D721Med (cell line): ENCODE measurements at regions not wholly inside any gene's neighbourhood (a gene's known extent, or its start where the extent isn't known, plus 50 kb on each side); places are given as distances from the start of the nearest gene placed in this dataset.
"Not testable (repeated sequence)": the region's sequence is repeated elsewhere in the genome, so short reads cannot be mapped to it uniquely, and the experiment has no call there.

Source experiments
- DNase-seq: peaks from one replicate; pipeline ENCODE4 v3.0.0; 2011; ENCODE audit warnings: low spot score; ENCODE audit not compliant: insufficient read length
- FAIRE-seq: peaks from 2 replicates; lab custom pipeline; 2011; peaks lifted over from hg19 to GRCh38; lab: Jason Lieb, UNC
- CTCF ChIP-seq: IDR thresholded peaks from 2 replicates; pipeline ENCODE4 v1.5.1; 2012; ENCODE audit warnings: mild to moderate bottlenecking, control low read depth; ENCODE audit not compliant: insufficient read depth; ENCODE audit errors: missing control alignments

- no peak for DNase-seq
- no peak for FAIRE-seq
- TF ChIP-seq CTCF = no peak
These were observed 384.0 kb upstream of the DIPK2B start for GRCh38 chrX:45584717-45585116.

GRCh38 chrX:45577361-45577760, 376.7 kb upstream of the DIPK2B start:
- no peak for FAIRE-seq
- DNase-seq = no peak
- TF ChIP-seq CTCF = no peak

- no peak for TF ChIP-seq CTCF
- no peak for DNase-seq
- no peak for FAIRE-seq
These were observed 370.8 kb upstream of the DIPK2B start for GRCh38 chrX:45571453-45571852.

- no peak for DNase-seq
- no peak for FAIRE-seq
- TF ChIP-seq CTCF = no peak
These were observed 365.8 kb upstream of the DIPK2B start for GRCh38 chrX:45566456-45566855.

- FAIRE-seq (peak; percentile 16), DNase-seq (no peak)
- TF ChIP-seq CTCF = no peak
These were observed 356.7 kb upstream of the DIPK2B start for GRCh38 chrX:45557387-45557786.

- DNase-seq (no peak), FAIRE-seq (no peak)
- no peak for TF ChIP-seq CTCF
These were observed 354.1 kb upstream of the DIPK2B start for GRCh38 chrX:45554736-45555135.

- TF ChIP-seq CTCF = no peak
- FAIRE-seq = no peak
- no peak for DNase-seq
These were observed 352.7 kb upstream of the DIPK2B start for GRCh38 chrX:45553417-45553816.

GRCh38 chrX:45546697-45547096, 346.0 kb upstream of the DIPK2B start:
- not testable (repeated sequence) for FAIRE-seq, DNase-seq
